ENCODE measurements at regions not wholly inside any gene's neighbourhood (a gene's known extent, or its start where the extent isn't known, plus 50 kb on each side); places are given as distances from the start of the nearest gene placed in this dataset.

- no peak for TF ChIP-seq CTCF (IDR thresholded peaks at IDR 0.05)
- TF ChIP-seq, protein P1, sequence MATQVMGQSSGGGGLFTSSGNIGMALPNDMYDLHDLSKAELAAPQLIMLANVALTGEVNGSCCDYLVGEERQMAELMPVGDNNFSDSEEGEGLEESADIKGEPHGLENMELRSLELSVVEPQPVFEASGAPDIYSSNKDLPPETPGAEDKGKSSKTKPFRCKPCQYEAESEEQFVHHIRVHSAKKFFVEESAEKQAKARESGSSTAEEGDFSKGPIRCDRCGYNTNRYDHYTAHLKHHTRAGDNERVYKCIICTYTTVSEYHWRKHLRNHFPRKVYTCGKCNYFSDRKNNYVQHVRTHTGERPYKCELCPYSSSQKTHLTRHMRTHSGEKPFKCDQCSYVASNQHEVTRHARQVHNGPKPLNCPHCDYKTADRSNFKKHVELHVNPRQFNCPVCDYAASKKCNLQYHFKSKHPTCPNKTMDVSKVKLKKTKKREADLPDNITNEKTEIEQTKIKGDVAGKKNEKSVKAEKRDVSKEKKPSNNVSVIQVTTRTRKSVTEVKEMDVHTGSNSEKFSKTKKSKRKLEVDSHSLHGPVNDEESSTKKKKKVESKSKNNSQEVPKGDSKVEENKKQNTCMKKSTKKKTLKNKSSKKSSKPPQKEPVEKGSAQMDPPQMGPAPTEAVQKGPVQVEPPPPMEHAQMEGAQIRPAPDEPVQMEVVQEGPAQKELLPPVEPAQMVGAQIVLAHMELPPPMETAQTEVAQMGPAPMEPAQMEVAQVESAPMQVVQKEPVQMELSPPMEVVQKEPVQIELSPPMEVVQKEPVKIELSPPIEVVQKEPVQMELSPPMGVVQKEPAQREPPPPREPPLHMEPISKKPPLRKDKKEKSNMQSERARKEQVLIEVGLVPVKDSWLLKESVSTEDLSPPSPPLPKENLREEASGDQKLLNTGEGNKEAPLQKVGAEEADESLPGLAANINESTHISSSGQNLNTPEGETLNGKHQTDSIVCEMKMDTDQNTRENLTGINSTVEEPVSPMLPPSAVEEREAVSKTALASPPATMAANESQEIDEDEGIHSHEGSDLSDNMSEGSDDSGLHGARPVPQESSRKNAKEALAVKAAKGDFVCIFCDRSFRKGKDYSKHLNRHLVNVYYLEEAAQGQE (IDR thresholded peaks at IDR 0.05; ENCODE audit: insufficient read depth in 1 of 2, low read depth in 2 of 2, low read length in 1 of 2): no peak
- no peak for TF ChIP-seq POLR2AphosphoS5 (IDR thresholded peaks at IDR 0.05; ENCODE audit: low read depth, low read length)
These were observed 95.1 kb upstream of the HMHB1 start for GRCh38 chr5:143716881-143717280.
